Nephron (organoid): ENCODE measurements at regions not wholly inside any gene's neighbourhood (a gene's known extent, or its start where the extent isn't known, plus 50 kb on each side); places are given as distances from the start of the nearest gene placed in this dataset.
A peak's percentile ranks its signal among the peaks of the same experiment; 100 is the strongest.

Source experiments
- H3K27ac Mint-ChIP-seq, 3 experiments: 2 replicates each; pipeline ENCODE4 v1.8.0; 2020; ENCODE audit warnings: mixed read lengths in 3 of 3, mild to moderate bottlenecking in 2 of 3, moderate library complexity in 1 of 3
- H3K27me3 Mint-ChIP-seq: 2 replicates; pipeline ENCODE4 v1.8.0; 2021; ENCODE audit warnings: low read depth, mild to moderate bottlenecking, moderate library complexity, mixed read lengths
- H3K36me3 Mint-ChIP-seq: 2 replicates; pipeline ENCODE4 v1.8.0; 2020; ENCODE audit warnings: low read depth, mixed read lengths
- H3K4me1 Mint-ChIP-seq: 2 replicates; pipeline ENCODE4 v1.8.0; 2020; ENCODE audit warnings: mixed read lengths
- H3K4me3 Mint-ChIP-seq, 3 experiments: 2 replicates each; pipeline ENCODE4 v1.8.0; 2020; ENCODE audit warnings: mild to moderate bottlenecking in 3 of 3, mixed read lengths in 3 of 3, moderate library complexity in 2 of 3
- H3K9me3 Mint-ChIP-seq: 2 replicates; pipeline ENCODE4 v1.8.0; 2020; ENCODE audit warnings: mixed read lengths
- TF ChIP-seq, protein P1 (sequence below), 3 experiments: fragments of 200-600 bp; sonication (generic); IDR thresholded peaks; one replicate each; pipeline ENCODE4 v1.5.0; 2021; ENCODE audit warnings: antibody characterized with exemption in 3 of 3; ENCODE audit not compliant: unreplicated experiment in 3 of 3

GRCh38 chr13:99656092-99656745, 154.9 kb downstream of the TM9SF2 start:
- H3K4me3 Mint-ChIP-seq, result peak overlapping the region; percentile 6 to 49 (median 37)
- H3K27me3 Mint-ChIP-seq, result peaks cover 42% of the 10 kb centered on the region
- TF ChIP-seq, protein P1, sequence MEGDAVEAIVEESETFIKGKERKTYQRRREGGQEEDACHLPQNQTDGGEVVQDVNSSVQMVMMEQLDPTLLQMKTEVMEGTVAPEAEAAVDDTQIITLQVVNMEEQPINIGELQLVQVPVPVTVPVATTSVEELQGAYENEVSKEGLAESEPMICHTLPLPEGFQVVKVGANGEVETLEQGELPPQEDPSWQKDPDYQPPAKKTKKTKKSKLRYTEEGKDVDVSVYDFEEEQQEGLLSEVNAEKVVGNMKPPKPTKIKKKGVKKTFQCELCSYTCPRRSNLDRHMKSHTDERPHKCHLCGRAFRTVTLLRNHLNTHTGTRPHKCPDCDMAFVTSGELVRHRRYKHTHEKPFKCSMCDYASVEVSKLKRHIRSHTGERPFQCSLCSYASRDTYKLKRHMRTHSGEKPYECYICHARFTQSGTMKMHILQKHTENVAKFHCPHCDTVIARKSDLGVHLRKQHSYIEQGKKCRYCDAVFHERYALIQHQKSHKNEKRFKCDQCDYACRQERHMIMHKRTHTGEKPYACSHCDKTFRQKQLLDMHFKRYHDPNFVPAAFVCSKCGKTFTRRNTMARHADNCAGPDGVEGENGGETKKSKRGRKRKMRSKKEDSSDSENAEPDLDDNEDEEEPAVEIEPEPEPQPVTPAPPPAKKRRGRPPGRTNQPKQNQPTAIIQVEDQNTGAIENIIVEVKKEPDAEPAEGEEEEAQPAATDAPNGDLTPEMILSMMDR (IDR thresholded peaks at IDR 0.05; ENCODE audit: unreplicated experiment in 3 of 3), result peak; percentile 88 to 92 (median 90)
- H3K27ac Mint-ChIP-seq, result peak overlapping the region; percentile 56 to 98 (median 58)
- H3K36me3 Mint-ChIP-seq, result no peaks in the 10 kb centered on the region
- peaks cover 24% of the 10 kb centered on the region for H3K4me1 Mint-ChIP-seq
- no peaks in the 10 kb centered on the region for H3K9me3 Mint-ChIP-seq

- Mint-ChIP-seq H3K36me3 (no peaks in the 10 kb centered on the region), H3K9me3 (no peaks in the 10 kb centered on the region), H3K27me3 (peaks cover 39% of the 10 kb centered on the region), H3K4me3 (peak overlapping the region in 1 of 3 experiments; percentile 12), H3K27ac (peak overlapping the region; percentile 56 to 98 (median 58)), H3K4me1 (peaks cover 24% of the 10 kb centered on the region)
- TF ChIP-seq, protein P1 (IDR thresholded peaks at IDR 0.05; ENCODE audit: unreplicated experiment in 3 of 3), result no peak
Observed at GRCh38 chr13:99655351-99656091, 154.2 kb downstream of the TM9SF2 start.

- Mint-ChIP-seq H3K27ac (no peak overlapping the region), H3K9me3 (no peaks in the 10 kb centered on the region), H3K4me1 (peaks cover 20% of the 10 kb centered on the region), H3K4me3 (no peak overlapping the region), H3K27me3 (peaks cover 25% of the 10 kb centered on the region), H3K36me3 (no peaks in the 10 kb centered on the region)
- TF ChIP-seq, protein P1 (IDR thresholded peaks at IDR 0.05; ENCODE audit: unreplicated experiment in 3 of 3), result no peak
Observed at GRCh38 chr13:99654076-99654475, 152.8 kb downstream of the TM9SF2 start.

GRCh38 chr13:99653526-99653925, 152.3 kb downstream of the TM9SF2 start:
- Mint-ChIP-seq H3K27ac (no peak overlapping the region), H3K9me3 (no peaks in the 10 kb centered on the region), H3K27me3 (peaks cover 21% of the 10 kb centered on the region), H3K4me1 (peaks cover 15% of the 10 kb centered on the region), H3K36me3 (no peaks in the 10 kb centered on the region), H3K4me3 (no peak overlapping the region)
- TF ChIP-seq, protein P1 (IDR thresholded peaks at IDR 0.05; ENCODE audit: unreplicated experiment in 3 of 3), result no peak

DNA sequence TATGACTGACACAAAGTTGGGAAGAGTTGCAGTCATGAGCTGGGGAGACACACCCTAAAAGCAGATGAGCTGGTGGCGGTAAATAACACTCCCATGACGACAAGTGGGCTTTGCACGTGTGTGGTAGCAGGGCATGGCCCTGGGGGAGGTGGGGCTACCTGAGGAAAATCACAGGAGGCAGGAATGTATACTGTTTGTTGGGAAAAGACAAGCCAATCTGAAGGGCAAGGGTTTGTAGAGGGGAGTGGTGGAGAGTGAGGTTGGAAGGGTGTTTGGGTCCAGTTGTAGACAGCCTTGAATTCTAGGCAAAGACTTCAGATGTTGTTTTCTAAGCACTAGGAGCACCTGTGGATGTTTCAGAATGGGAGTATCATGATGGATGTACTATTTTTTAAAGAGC, 151.6 kb downstream of the TM9SF2 start:
- no peaks in the 10 kb centered on the region for H3K9me3 Mint-ChIP-seq
- TF ChIP-seq, protein P1 (IDR thresholded peaks at IDR 0.05; ENCODE audit: unreplicated experiment in 3 of 3), result no peak
- H3K4me1 Mint-ChIP-seq, result peaks cover 15% of the 10 kb centered on the region
- H3K36me3 Mint-ChIP-seq, result no peaks in the 10 kb centered on the region
- H3K27me3 Mint-ChIP-seq, result peaks cover 15% of the 10 kb centered on the region
- no peak overlapping the region for H3K27ac Mint-ChIP-seq
- no peak overlapping the region for H3K4me3 Mint-ChIP-seq
